WERI-Rb-1 (cell line): ENCODE measurements at regions not wholly inside any gene's neighbourhood (a gene's known extent, or its start where the extent isn't known, plus 50 kb on each side); places are given as distances from the start of the nearest gene placed in this dataset.

Source experiments
- DNase-seq: peaks from one replicate; pipeline ENCODE4 v3.0.0-alpha.2; 2020
- H3K27ac ChIP-seq: fragments of 250-450 bp; sonication (Bioruptor Pico); 2 replicates; pipeline ENCODE4 v1.5.1; 2020; ENCODE audit warnings: mild to moderate bottlenecking, moderate library complexity
- H3K27me3 ChIP-seq: fragments of 250-450 bp; sonication (Bioruptor Pico); 2 replicates; pipeline ENCODE4 v1.5.1; 2021; ENCODE audit warnings: mild to moderate bottlenecking, low read depth, moderate library complexity; ENCODE audit not compliant: insufficient read depth, severe bottlenecking
- H3K36me3 ChIP-seq: fragments of 250-450 bp; sonication (Bioruptor Pico); 2 replicates; pipeline ENCODE4 v1.5.1; 2020; ENCODE audit warnings: mild to moderate bottlenecking, moderate library complexity
- H3K4me3 ChIP-seq: 2 replicates; pipeline ENCODE4 v1.5.1; 2011; ENCODE audit warnings: low read depth, mild to moderate bottlenecking, control low read depth, low read length
- H3K9me3 ChIP-seq: fragments of 250-450 bp; sonication (Bioruptor Pico); 2 replicates; pipeline ENCODE4 v1.5.1; 2021; ENCODE audit warnings: mild to moderate bottlenecking, moderate library complexity; ENCODE audit not compliant: severe bottlenecking
- TF ChIP-seq, protein P1 (sequence below): IDR thresholded peaks from 2 replicates; pipeline ENCODE4 v1.5.1; 2011; ENCODE audit warnings: low read depth, mild to moderate bottlenecking, control low read depth, inconsistent platforms, low read length

DNA sequence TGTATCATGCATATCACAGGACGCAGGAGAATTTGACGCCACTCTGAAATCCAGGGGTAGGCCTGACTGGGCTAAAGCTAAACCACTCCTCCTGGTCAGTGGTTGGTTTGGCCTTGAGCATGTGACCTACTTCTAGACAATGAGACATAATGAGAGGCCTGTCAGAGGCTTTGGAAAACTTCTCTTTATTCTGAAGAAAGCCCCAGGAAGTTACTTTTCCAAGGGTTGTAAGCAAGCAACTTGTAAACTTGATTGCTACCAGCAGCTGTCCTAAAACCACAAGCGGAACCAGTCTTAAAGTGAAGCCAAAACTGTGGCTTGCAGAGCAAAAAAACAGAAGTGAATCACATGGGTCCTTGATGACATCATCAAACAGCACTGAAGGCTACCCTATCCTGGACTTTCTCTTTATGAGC, 138.2 kb upstream of the COX10 start:
- no peaks in the 10 kb centered on the region for H3K36me3 ChIP-seq
- H3K4me3 ChIP-seq = no peak overlapping the region
- no peak for DNase-seq
- peaks cover 4% of the 10 kb centered on the region for H3K9me3 ChIP-seq
- no peaks in the 10 kb centered on the region for H3K27me3 ChIP-seq
- TF ChIP-seq, protein P1, sequence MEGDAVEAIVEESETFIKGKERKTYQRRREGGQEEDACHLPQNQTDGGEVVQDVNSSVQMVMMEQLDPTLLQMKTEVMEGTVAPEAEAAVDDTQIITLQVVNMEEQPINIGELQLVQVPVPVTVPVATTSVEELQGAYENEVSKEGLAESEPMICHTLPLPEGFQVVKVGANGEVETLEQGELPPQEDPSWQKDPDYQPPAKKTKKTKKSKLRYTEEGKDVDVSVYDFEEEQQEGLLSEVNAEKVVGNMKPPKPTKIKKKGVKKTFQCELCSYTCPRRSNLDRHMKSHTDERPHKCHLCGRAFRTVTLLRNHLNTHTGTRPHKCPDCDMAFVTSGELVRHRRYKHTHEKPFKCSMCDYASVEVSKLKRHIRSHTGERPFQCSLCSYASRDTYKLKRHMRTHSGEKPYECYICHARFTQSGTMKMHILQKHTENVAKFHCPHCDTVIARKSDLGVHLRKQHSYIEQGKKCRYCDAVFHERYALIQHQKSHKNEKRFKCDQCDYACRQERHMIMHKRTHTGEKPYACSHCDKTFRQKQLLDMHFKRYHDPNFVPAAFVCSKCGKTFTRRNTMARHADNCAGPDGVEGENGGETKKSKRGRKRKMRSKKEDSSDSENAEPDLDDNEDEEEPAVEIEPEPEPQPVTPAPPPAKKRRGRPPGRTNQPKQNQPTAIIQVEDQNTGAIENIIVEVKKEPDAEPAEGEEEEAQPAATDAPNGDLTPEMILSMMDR = no peak
- H3K27ac ChIP-seq = no peak overlapping the region

DNA sequence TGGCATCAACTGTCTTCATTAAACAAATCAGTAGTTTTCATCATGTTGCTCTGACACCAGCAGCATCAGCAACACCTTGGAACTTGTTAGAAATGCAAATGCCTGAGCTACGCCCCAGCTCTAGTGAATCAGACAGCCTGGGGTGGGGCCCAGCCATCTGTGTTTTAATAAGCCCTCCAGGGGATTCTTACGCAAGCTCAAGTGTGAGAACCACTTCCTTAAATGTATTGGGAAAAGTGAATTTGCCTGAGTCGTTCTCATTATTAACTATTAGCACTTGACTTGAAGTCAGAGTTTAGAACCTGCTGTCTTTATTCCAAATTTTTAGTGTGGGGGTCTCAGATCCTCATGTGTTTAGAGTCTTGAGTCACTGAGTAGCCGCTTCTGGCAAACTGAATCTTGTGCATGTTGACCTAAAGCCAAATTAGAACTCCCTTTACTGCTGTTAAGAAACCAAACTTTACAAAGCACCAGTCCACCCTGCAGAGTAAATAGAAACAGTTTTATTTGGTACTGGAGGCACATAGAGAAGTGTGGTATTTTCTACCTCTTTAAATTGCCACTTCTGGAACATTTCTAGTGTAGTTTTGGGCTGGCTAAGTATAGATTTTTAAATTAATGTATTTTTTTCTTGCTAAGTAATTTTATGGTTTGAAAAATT, 137.4 kb upstream of the COX10 start:
- Histone ChIP-seq H3K27me3 (no peaks in the 10 kb centered on the region), H3K9me3 (peaks cover 4% of the 10 kb centered on the region), H3K36me3 (no peaks in the 10 kb centered on the region), H3K27ac (no peak overlapping the region), H3K4me3 (no peak overlapping the region)
- DNase-seq = no peak
- TF ChIP-seq, protein P1 = no peak

DNA sequence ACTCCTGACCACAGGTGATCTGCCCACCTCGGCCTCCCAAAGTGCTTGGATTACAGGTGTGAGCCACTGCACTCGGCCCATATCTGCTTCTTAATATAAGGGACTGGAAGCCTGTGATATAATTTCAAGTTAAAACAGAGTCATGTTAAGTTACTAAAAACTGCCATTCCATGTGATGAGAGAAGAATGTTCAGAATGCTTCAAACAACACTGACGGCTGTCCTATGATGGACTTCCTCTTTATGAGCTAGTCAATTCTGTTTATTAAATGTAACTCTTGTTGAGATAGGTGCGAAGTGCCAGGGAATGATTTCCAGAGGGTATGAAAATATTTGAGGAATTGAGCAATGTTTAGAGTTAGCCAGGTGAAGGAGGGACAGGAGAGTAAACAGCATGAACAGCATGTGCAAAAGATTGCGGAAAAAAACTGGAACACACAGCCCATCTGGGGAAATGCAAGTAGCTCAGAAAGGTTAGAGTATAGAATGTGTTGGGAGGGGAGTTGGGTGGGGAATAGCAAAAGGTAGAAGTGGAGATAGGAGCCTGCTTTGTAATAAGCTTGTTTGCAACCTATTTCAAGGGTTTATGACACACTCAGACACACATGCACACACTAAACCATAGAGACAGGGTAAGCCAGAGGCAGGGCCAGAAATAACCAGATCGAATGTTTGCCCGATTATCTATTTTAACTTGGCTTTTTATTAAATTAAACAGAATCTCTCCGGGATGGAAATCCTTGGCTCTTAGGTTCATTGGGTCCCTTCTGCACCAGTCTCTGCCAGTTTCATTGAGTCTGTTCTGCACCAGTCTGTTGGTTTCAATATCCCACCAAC, 135.6 kb upstream of the COX10 start:
- H3K4me3 ChIP-seq = no peak overlapping the region
- no peaks in the 10 kb centered on the region for H3K36me3 ChIP-seq
- no peak overlapping the region for H3K27ac ChIP-seq
- peaks cover 4% of the 10 kb centered on the region for H3K9me3 ChIP-seq
- H3K27me3 ChIP-seq = no peaks in the 10 kb centered on the region
- no peak for DNase-seq
- TF ChIP-seq, protein P1 = no peak

DNA sequence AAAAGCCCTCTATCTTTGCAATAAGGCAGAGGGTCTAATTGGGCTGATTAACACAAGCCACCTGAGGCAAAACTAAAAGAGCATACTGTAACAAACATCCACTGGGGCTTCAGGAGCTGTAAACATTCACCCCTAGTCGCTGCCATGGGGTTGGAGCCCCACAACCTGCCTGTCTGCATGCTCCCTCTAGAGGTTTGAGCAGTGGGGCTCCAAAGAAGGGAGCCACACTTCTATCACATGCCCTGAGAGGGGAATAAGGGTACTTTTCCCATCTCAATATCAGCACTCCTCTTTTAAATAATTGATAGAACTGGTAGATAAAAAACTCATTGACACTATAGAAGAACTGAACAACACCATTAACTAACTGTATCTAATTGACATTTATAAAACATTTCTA, 130.1 kb upstream of the COX10 start:
- no peak overlapping the region for H3K4me3 ChIP-seq
- TF ChIP-seq, protein P1 = peak; percentile 14; the same call in 1 of the 2 replicates
- H3K27me3 ChIP-seq = no peaks in the 10 kb centered on the region

DNA sequence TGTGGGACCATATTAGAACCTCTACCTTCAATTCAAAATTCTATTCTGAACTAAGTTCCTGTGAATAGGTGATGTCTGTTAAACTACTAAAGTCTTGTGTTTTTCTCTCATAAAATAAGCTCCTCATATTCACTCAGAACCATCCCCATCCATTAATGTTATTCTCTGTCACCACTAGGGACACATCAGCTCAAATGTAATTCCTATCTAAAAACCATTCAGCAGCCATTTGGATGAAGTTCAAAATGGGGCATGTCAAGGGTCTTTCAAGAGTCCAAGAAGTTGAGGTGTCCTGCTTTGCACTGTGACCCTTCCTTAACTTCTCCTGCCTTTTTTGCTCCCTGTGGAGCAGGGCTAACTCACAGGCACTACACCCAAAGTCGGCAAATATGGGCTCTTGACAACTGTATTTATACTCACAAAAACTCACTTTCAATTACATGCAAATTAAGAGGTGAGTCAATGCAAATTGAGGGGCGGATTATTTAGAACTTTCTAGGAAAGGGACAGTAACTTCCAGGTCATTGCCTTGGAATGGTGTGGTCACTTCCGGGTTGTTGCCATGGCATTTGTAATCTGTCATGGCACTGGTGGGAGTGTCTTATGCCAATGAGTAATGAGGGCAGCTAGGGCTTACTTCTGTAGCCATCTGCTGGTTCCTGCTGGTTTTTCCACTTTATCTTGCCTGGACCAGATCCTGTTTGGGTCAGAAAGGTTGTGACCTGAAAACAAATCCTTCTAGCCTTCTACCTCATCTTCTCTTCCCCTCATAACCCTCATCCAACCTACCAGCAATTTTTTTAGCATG, 128.2 kb upstream of the COX10 start:
- no peak overlapping the region for H3K27ac ChIP-seq
- H3K27me3 ChIP-seq = no peaks in the 10 kb centered on the region
- TF ChIP-seq, protein P1 = 0 out of 2 replicates have a peak, but pooled peaks have one; percentile 9
- H3K4me3 ChIP-seq = no peak overlapping the region
- H3K9me3 ChIP-seq = peaks cover 3% of the 10 kb centered on the region
- peak; percentile 44 for DNase-seq
- H3K36me3 ChIP-seq = no peaks in the 10 kb centered on the region

More for the DNA sequence above, 130.1 kb upstream of the COX10 start:
- Histone ChIP-seq H3K9me3 (peaks cover 3% of the 10 kb centered on the region), H3K27ac (no peak overlapping the region), H3K36me3 (no peaks in the 10 kb centered on the region)
- DNase-seq = no peak
